GM23338 (cell line): ENCODE measurements at regions not wholly inside any gene's neighbourhood (a gene's known extent, or its start where the extent isn't known, plus 50 kb on each side); places are given as distances from the start of the nearest gene placed in this dataset.

Experiments used
- CREB1 ChIP-seq: fragments of 250-450 bp; sonication (Bioruptor Pico); IDR thresholded peaks from 2 replicates; pipeline ENCODE4 v1.5.0; 2020; ENCODE audit warnings: low read depth, mild to moderate bottlenecking, moderate library complexity
- CTCF ChIP-seq, 2 experiments: fragments of 200-600 bp in 1 of 2; sonication (generic) in 1 of 2; conservative IDR thresholded peaks; 2 replicates each; pipeline versions ENCODE4 v1.5.1 to v1.6.1; 2016 to 2017; ENCODE audit warnings: antibody characterized with exemption in 2 of 2, low read depth in 2 of 2, mild to moderate bottlenecking in 2 of 2, moderate library complexity in 1 of 2
- ETS1 ChIP-seq: IDR thresholded peaks from 2 replicates; pipeline ENCODE4 v1.6.1; 2016; ENCODE audit warnings: antibody characterized with exemption
- EZH2 ChIP-seq: fragments of 200-600 bp; sonication (generic); IDR thresholded peaks from one replicate; pipeline ENCODE4 v1.8.0; 2017; ENCODE audit warnings: antibody characterized with exemption, mild to moderate bottlenecking, low read depth; ENCODE audit not compliant: unreplicated experiment
- EZH2phosphoT487 ChIP-seq: fragments of 200-600 bp; sonication (generic); IDR thresholded peaks from one replicate; pipeline ENCODE4 v1.8.1; 2018; ENCODE audit warnings: antibody characterized with exemption; ENCODE audit not compliant: unreplicated experiment
- JUNB ChIP-seq: IDR thresholded peaks from one replicate; pipeline ENCODE4 v1.6.1; 2016; ENCODE audit warnings: antibody characterized with exemption; ENCODE audit not compliant: unreplicated experiment
- NANOG ChIP-seq: IDR thresholded peaks from 2 replicates; pipeline ENCODE4 v1.6.1; 2016; ENCODE audit warnings: antibody characterized with exemption, borderline replicate concordance
- POLR2AphosphoS5 ChIP-seq: IDR thresholded peaks from 2 replicates; pipeline ENCODE4 v1.6.1; 2016; ENCODE audit warnings: antibody characterized with exemption, low read depth
- REST ChIP-seq: IDR thresholded peaks from one replicate; pipeline ENCODE4 v1.6.1; 2018; ENCODE audit warnings: antibody characterized with exemption; ENCODE audit not compliant: unreplicated experiment
- ZNF114 ChIP-seq: fragments of 250-450 bp; sonication (Bioruptor Pico); IDR thresholded peaks from 2 replicates; pipeline ENCODE4 v1.5.0; 2020; ENCODE audit warnings: mild to moderate bottlenecking, moderate library complexity
- ZNF331 ChIP-seq: fragments of 250-450 bp; sonication (Bioruptor Pico); IDR thresholded peaks from 2 replicates; pipeline ENCODE4 v1.5.0; 2020; ENCODE audit warnings: low read depth, mild to moderate bottlenecking, moderate library complexity
- ZNF462 ChIP-seq: fragments of 250-450 bp; sonication (Bioruptor Pico); IDR thresholded peaks from 2 replicates; pipeline ENCODE4 v1.5.0; 2020; ENCODE audit warnings: mild to moderate bottlenecking, moderate library complexity

GRCh38 chr4:3358656-3359055 is 65.8 kb downstream of the RGS12 start:
- TF ChIP-seq CTCF (conservative IDR thresholded peaks at IDR 0.05; ENCODE audit: low read depth in 2 of 2) = no peak
- no peak for TF ChIP-seq NANOG
- TF ChIP-seq EZH2 = no peak
- no peak for TF ChIP-seq EZH2phosphoT487
- no peak for TF ChIP-seq REST
- TF ChIP-seq POLR2AphosphoS5 = no peak
- no peak for TF ChIP-seq CREB1 (CRISPR knock-in tag)
- TF ChIP-seq ZNF331 = no peak
- no peak for TF ChIP-seq ETS1
- no peak for TF ChIP-seq ZNF114
- TF ChIP-seq ZNF462 = no peak
- TF ChIP-seq JUNB = no peak
